GM18502 (cell line): ENCODE measurements at regions not wholly inside any gene's neighbourhood (a gene's known extent, or its start where the extent isn't known, plus 50 kb on each side); places are given as distances from the start of the nearest gene placed in this dataset.

Experiments used
- ATAC-seq: cut with Tn5 transposase; IDR thresholded peaks from one replicate; pipeline ENCODE4 v1.9.1; 2021; ENCODE audit warnings: mild to moderate bottlenecking; ENCODE audit not compliant: unreplicated experiment, poor library complexity

- ATAC-seq: no peak
Measured at GRCh38 chr4:38570647-38571276, 93.2 kb upstream of the KLF3 start.

- ATAC-seq: no peak
Measured at GRCh38 chr4:38572793-38573192, 91.2 kb upstream of the KLF3 start.

- ATAC-seq: no peak
Measured at GRCh38 chr4:38574559-38575333, 89.3 kb upstream of the KLF3 start.

GRCh38 chr4:38576767-38577166 is 87.2 kb upstream of the KLF3 start:
- ATAC-seq: no peak

- ATAC-seq: no peak
Measured at GRCh38 chr4:38577462-38577861, 86.5 kb upstream of the KLF3 start.

- no peak for ATAC-seq
Measured at GRCh38 chr4:38581426-38582106, 82.4 kb upstream of the KLF3 start.

GRCh38 chr4:38582445-38582844 is 81.6 kb upstream of the KLF3 start:
- ATAC-seq: no peak

- ATAC-seq: no peak
Measured at GRCh38 chr4:38582889-38583470, 81.0 kb upstream of the KLF3 start.

GRCh38 chr4:38585871-38586270 is 78.1 kb upstream of the KLF3 start:
- ATAC-seq: no peak

- ATAC-seq: no peak
Measured at GRCh38 chr4:38587106-38587505, 76.9 kb upstream of the KLF3 start.

- no peak for ATAC-seq
Measured at GRCh38 chr4:38590046-38590445, 74.0 kb upstream of the KLF3 start.

- no peak for ATAC-seq
Measured at GRCh38 chr4:38591617-38592337, 72.2 kb upstream of the KLF3 start.

GRCh38 chr4:38598489-38598888 is 65.5 kb upstream of the KLF3 start:
- ATAC-seq: no peak

- ATAC-seq: no peak
Measured at GRCh38 chr4:38600575-38600974, 63.4 kb upstream of the KLF3 start.

- no peak for ATAC-seq
Measured at GRCh38 chr4:38601244-38601915, 62.6 kb upstream of the KLF3 start.

GRCh38 chr4:38601916-38602291 is 62.1 kb upstream of the KLF3 start:
- no peak for ATAC-seq

- no peak for ATAC-seq
Measured at GRCh38 chr4:38603652-38604051, 60.3 kb upstream of the KLF3 start.

- ATAC-seq: no peak
Measured at GRCh38 chr4:38605181-38605752, 58.7 kb upstream of the KLF3 start.

GRCh38 chr4:38605753-38606586 is 58.0 kb upstream of the KLF3 start:
- ATAC-seq: no peak
